IPS DF 6.9 (cell line): ENCODE measurements at regions not wholly inside any gene's neighbourhood (a gene's known extent, or its start where the extent isn't known, plus 50 kb on each side); places are given as distances from the start of the nearest gene placed in this dataset.
A peak's percentile ranks its signal among the peaks of the same experiment; 100 is the strongest.

Experiments used
- DNase-seq: peaks from one replicate; pipeline ENCODE4 v3.0.0-alpha.2; 2013; ENCODE audit warnings: low read depth, low spot score
- H3K27ac ChIP-seq: one replicate; pipeline ENCODE4 v1.5.1; 2013; ENCODE audit warnings: low read length, control low read depth
- H3K27me3 ChIP-seq: 2 replicates; pipeline ENCODE4 v1.6.1; 2013; ENCODE audit warnings: mild to moderate bottlenecking, low read length; ENCODE audit not compliant: control insufficient read depth, insufficient read depth
- H3K36me3 ChIP-seq: 2 replicates; pipeline ENCODE4 v1.6.1; 2013; ENCODE audit warnings: low read length; ENCODE audit not compliant: control insufficient read depth, insufficient read depth
- H3K4me1 ChIP-seq: 2 replicates; pipeline ENCODE4 v1.6.1; 2013; ENCODE audit warnings: low read length; ENCODE audit not compliant: control insufficient read depth, insufficient read depth
- H3K4me3 ChIP-seq: 2 replicates; pipeline ENCODE4 v1.5.1; 2013; ENCODE audit warnings: mild to moderate bottlenecking, low read length
- H3K9me3 ChIP-seq: 2 replicates; pipeline ENCODE4 v1.6.1; 2013; ENCODE audit warnings: low read length, inconsistent platforms; ENCODE audit not compliant: control insufficient read depth, insufficient read depth
- WGBS: extraction: QIAGEN DNeasy Blood & Tissue Kit; methylation state at CpG from one replicate; pipeline ENCODE4 v1.1.7; 2013; ENCODE audit warnings: mixed read lengths, missing lambda C conversion rate; ENCODE audit not compliant: insufficient read length, insufficient coverage; 5-methylcytosine and 5-hydroxymethylcytosine counted together

DNA sequence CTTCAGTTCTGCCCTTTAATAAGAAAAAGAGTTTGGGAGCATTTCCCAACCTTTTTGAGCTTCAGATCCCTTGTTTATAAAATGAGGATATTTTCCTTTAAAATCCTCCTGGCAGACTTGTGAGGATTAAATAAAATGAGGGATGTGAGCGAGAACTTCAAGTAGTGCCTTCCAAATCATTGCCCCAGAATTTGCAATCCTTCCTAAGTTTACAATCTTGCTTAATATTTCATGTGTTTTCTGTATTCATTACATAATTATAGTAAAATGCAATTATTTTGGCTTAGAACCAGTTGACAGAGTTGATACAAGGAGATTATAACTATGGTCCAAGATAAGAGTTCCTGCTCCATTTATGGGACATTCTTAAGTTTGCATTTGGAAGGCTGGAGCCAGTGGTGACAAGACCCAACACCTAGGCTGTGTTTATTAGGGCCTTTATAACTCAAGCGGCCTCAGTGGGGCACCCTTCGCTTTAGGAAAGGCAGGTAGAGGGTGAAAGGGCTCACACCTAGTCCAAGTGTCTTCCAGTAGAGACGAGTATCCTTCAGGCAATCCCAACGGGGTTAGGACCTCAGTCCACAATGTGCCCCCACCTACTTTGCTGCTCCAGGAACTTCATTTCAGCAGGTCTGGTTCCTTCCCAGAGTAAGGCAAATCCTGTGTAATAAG lies 317.5 kb downstream of the WDR11 start:
- WGBS: no CpG with 5 or more reads among the region's 5 CpGs
- Histone ChIP-seq H3K27me3 (no peaks in the 10 kb centered on the region), H3K36me3 (no peaks in the 10 kb centered on the region), H3K4me3 (no peak overlapping the region), H3K27ac (no peak overlapping the region), H3K9me3 (no peaks in the 10 kb centered on the region), H3K4me1 (no peaks in the 10 kb centered on the region)
- peak; percentile 11 for DNase-seq

DNA sequence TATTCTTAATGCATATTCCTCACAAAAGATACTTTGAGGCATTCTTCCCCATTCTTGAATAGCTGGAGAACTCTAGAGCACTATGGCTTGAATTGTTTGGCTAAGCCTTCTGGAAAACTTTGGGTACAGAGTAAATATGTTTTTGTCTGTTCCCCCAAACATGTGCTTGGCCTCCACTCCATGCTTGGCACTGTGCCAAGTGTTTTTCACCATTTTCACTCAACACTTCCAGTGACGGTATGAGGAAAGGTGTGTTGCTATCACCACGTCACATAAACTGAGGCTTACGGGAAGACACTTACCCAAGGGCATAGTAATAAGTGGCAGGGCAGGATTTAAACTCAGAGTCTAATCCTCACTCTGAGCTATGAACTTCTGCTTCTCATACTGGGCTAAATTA lies 318.2 kb downstream of the WDR11 start:
- H3K4me3 ChIP-seq: no peak overlapping the region
- no CpG with 5 or more reads among the region's 3 CpGs for WGBS
- H3K36me3 ChIP-seq: no peaks in the 10 kb centered on the region
- no peak for DNase-seq
- H3K9me3 ChIP-seq: no peaks in the 10 kb centered on the region
- H3K4me1 ChIP-seq: no peaks in the 10 kb centered on the region
- H3K27me3 ChIP-seq: no peaks in the 10 kb centered on the region
- no peak overlapping the region for H3K27ac ChIP-seq

DNA sequence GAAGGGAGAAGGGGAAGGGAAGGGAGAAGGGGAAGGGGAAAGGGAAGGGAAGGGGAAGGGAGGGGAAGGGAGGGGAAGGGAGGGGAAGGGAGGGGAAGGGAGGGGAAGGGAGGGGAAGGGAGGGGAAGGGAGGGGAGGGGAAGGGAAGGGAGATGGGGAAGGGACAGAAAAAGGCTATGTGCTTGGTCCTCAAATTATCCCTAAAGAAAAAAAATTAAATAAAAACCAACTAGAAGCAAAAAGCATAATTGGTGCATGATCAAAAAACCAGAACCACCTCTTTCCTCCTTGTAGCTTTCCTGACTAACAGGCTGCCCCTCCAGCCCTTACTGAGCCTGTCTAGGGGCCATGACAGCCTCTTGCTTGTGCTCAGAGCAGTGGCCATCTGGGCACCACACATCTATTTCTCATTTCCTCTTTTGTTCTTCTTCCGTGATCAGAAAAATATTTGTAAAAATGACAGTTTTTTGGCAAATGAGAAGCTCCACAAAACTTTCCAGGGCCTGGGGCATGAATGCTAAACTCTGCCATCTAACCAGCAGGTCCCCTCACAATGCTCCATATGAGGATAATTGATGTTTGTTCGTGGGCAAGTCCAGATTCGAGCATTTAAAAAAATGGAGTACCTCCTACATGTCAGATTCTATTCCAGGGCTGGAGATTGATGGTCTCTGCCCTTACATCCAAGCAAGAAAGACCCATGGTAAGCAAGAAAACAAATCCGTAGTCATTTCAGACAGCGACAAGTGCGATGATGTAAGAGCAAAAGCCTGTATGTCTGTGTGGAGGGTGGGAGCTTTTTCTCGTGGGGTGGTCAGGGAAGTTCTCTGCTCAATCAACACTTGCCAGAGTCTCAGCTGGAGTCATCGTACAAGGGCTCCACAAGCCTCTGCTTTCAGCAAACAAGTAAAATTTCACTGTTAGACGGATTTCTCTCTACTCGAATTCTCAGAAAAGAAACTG lies 320.9 kb downstream of the WDR11 start:
- no peaks in the 10 kb centered on the region for H3K36me3 ChIP-seq
- no peaks in the 10 kb centered on the region for H3K27me3 ChIP-seq
- no peaks in the 10 kb centered on the region for H3K4me1 ChIP-seq
- WGBS: no CpG with 5 or more reads among the region's 10 CpGs
- H3K4me3 ChIP-seq: no peak overlapping the region
- H3K27ac ChIP-seq: no peak overlapping the region
- no peaks in the 10 kb centered on the region for H3K9me3 ChIP-seq
- DNase-seq: no peak

DNA sequence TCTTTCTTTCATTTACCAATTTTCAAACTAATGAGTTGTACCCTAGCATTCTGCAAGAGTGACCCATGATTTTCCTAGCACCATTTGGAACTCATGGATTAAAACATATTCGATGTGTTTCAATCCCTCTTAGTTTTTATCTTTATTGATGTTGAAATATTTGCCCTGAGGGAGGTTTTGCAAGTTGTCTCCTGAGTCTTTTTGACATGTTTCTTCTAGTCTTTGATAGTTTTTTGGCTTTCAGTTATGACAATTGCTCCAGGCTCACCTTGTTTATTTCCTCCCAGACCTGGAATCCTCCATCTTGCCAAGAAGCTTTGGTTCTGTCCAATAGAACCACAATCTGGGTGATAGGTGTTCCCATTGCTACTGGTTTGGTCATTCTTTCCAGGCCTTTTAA lies 327.8 kb downstream of the WDR11 start:
- no peaks in the 10 kb centered on the region for H3K27me3 ChIP-seq
- no peaks in the 10 kb centered on the region for H3K36me3 ChIP-seq
- no CpG with 5 or more reads among the region's 1 CpG for WGBS
- no peaks in the 10 kb centered on the region for H3K9me3 ChIP-seq
- H3K4me3 ChIP-seq: no peak overlapping the region
- DNase-seq: no peak
- H3K27ac ChIP-seq: no peak overlapping the region
- H3K4me1 ChIP-seq: no peaks in the 10 kb centered on the region

DNA sequence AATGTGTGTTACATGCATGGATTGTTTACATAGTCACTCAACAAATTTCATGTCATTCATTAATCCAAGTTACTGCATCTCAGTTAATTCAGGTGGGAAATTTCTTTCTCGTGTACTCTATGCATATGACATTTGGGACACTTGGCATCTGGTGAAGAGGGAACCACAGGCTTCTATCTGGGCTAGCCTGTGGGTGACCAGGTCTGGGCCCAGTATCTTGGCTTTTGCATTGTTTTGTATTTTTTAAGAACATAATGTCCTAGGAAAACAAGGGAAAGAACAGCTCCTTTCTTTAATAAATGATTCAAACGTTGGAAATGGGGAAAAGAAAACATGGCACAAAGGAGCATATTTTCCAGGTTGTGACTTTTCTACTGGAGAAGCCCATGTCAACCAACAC lies 331.1 kb downstream of the WDR11 start:
- H3K27me3 ChIP-seq: no peaks in the 10 kb centered on the region
- no peak overlapping the region for H3K27ac ChIP-seq
- no peak overlapping the region for H3K4me3 ChIP-seq
- no peak for DNase-seq
- no CpG with 5 or more reads among the region's 2 CpGs for WGBS
- H3K4me1 ChIP-seq: no peaks in the 10 kb centered on the region
- H3K9me3 ChIP-seq: no peaks in the 10 kb centered on the region
- H3K36me3 ChIP-seq: no peaks in the 10 kb centered on the region

DNA sequence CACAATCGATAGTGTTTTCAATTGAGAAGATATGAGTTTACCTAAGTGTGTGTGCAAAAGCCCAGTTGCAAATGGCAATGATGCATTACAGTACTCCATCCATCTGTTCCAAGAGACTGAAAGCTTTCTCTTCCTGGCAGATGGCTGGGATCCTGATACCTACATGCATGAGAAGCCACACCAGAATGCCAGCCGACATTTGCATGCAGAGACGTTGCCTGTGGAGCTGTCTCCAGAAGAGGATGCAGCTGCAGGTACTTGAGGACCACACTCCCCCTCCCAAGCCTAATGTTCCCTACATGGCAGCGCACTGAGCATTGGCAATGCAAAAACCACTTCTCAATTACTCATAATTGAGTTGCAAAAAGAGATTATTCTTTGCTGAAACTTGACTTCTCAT lies 332.1 kb downstream of the WDR11 start:
- Histone ChIP-seq H3K4me3 (no peak overlapping the region), H3K4me1 (no peaks in the 10 kb centered on the region), H3K9me3 (no peaks in the 10 kb centered on the region), H3K27me3 (no peaks in the 10 kb centered on the region), H3K36me3 (no peaks in the 10 kb centered on the region), H3K27ac (no peak overlapping the region)
- no CpG with 5 or more reads among the region's 4 CpGs for WGBS
- DNase-seq: no peak

DNA sequence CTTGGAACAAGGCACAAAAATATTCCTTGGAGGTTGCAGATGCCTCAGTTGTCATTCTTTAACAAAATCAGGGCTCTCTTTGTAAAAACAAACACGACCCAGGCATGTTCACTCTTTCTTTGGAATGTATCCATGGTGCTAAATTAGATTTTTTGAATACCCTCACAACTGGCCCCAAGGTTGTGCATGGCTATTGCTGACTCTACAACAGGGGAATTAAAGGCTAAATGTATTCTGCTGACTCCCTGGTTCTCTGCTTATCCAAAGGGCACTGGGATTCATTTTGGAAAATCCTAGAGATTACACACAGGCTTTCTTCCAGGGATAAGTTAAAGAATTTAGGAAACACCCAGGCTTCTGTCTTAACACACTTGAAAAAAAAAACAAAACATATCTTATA lies 332.5 kb downstream of the WDR11 start:
- H3K4me3 ChIP-seq: no peak overlapping the region
- H3K4me1 ChIP-seq: no peaks in the 10 kb centered on the region
- H3K27me3 ChIP-seq: no peaks in the 10 kb centered on the region
- DNase-seq: no peak
- WGBS: no CpG with 5 or more reads among the region's 1 CpG
- no peaks in the 10 kb centered on the region for H3K9me3 ChIP-seq
- H3K36me3 ChIP-seq: no peaks in the 10 kb centered on the region
- no peak overlapping the region for H3K27ac ChIP-seq

DNA sequence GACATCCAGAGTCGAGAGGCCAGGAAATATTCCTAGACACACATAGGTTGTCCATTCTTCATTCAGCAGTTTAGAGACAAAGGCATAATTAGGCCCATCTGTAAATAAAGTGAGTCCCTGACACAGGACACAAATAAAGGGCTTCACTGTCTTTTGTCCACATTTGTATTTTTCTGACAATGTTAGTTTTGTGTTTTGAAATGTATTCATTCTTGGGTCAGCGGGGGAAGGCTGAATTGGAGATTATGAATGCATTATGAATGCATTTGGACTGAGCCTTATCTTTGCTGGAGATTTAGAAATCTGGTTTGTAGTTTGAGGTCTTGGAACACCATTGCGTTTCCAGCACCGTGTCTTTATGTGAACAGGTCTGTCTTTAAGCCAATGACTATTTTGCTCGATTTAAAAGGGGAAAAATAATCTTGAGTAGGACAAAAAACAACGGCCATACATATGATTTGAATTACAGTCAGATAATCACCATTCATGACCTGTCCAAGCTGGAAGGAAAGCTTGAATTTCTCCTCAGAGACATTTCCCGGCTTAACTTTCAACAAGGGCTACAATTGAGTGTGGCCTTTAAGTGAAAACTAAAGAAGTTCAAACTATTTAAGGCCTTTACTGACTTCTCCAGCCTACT lies 334.8 kb downstream of the WDR11 start:
- H3K4me1 ChIP-seq: no peaks in the 10 kb centered on the region
- no peak overlapping the region for H3K4me3 ChIP-seq
- H3K27ac ChIP-seq: no peak overlapping the region
- H3K9me3 ChIP-seq: no peaks in the 10 kb centered on the region
- WGBS: no CpG with 5 or more reads among the region's 7 CpGs
- DNase-seq: no peak
- H3K27me3 ChIP-seq: no peaks in the 10 kb centered on the region
- no peaks in the 10 kb centered on the region for H3K36me3 ChIP-seq

DNA sequence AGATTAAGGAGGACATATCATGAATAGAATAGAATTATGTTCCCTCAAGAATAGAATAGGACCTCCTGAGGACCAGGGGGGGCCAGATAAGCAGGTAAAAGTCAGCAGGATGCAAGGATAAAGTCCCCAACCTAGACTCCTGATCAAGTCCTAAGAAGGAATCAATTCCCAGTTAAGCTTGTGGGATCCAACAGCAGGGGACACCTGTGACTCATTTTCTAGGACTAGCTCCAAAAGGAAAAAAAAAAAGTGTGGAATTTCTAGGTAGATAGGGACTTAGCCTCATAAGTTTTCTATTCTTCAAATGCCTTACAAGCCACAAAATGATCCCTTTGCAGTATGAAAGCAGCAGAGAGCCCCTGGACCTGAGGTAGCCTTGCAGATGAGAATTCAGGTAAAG lies 336.2 kb downstream of the WDR11 start:
- H3K4me3 ChIP-seq: no peak overlapping the region
- H3K9me3 ChIP-seq: no peaks in the 10 kb centered on the region
- no peaks in the 10 kb centered on the region for H3K4me1 ChIP-seq
- H3K36me3 ChIP-seq: no peaks in the 10 kb centered on the region
- DNase-seq: no peak
- H3K27me3 ChIP-seq: no peaks in the 10 kb centered on the region
- H3K27ac ChIP-seq: no peak overlapping the region

DNA sequence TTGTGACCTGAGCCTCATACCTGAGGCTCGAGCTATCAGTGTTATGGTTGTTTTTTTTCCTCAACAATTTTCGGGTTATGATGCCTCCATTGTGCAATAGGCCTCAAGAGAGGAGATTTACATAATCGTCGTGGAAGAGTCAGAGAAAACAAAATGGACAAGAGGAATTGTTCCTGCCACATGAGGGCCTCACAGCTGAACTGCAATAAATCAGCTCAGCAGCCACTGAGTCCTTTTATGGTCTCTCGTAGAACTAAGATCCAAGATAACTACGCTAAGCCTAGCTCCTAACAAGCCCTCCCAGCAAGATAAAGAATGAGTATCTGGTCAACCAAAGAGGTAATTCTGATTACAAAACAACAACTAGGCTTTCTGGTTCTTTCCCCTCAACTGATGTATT lies 336.8 kb downstream of the WDR11 start:
- Histone ChIP-seq H3K27me3 (no peaks in the 10 kb centered on the region), H3K4me3 (no peak overlapping the region), H3K36me3 (no peaks in the 10 kb centered on the region), H3K27ac (no peak overlapping the region), H3K9me3 (no peaks in the 10 kb centered on the region), H3K4me1 (no peaks in the 10 kb centered on the region)
- no CpG with 5 or more reads among the region's 6 CpGs for WGBS
- no peak for DNase-seq
